ENCODE measurements at regions not wholly inside any gene's neighbourhood (a gene's known extent, or its start where the extent isn't known, plus 50 kb on each side); places are given as distances from the start of the nearest gene placed in this dataset.

GRCh38 chr1:78222225-78222959, 176.6 kb downstream of the GIPC2 start:
- Histone ChIP-seq H3K4me1 (no peaks in the 10 kb centered on the region), H3K27me3 (no peaks in the 10 kb centered on the region), H3K36me3 (no peaks in the 10 kb centered on the region), H3K27ac (no peak overlapping the region), H3K9me3 (peaks cover 0 to 28% (median 0%) of the 10 kb centered on the region in 12 donors), H3K4me3 (no peak overlapping the region)
- WGBS, 4 donors, result 64 to 71% (median 68%) methylated on average over 5 of the region's 5 CpGs
- TF ChIP-seq POLR2A (IDR thresholded peaks at IDR 0.05), result no peak
- TF ChIP-seq, protein P1, sequence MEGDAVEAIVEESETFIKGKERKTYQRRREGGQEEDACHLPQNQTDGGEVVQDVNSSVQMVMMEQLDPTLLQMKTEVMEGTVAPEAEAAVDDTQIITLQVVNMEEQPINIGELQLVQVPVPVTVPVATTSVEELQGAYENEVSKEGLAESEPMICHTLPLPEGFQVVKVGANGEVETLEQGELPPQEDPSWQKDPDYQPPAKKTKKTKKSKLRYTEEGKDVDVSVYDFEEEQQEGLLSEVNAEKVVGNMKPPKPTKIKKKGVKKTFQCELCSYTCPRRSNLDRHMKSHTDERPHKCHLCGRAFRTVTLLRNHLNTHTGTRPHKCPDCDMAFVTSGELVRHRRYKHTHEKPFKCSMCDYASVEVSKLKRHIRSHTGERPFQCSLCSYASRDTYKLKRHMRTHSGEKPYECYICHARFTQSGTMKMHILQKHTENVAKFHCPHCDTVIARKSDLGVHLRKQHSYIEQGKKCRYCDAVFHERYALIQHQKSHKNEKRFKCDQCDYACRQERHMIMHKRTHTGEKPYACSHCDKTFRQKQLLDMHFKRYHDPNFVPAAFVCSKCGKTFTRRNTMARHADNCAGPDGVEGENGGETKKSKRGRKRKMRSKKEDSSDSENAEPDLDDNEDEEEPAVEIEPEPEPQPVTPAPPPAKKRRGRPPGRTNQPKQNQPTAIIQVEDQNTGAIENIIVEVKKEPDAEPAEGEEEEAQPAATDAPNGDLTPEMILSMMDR (IDR thresholded peaks at IDR 0.05), result no peak
- DNase-seq (no peak), ATAC-seq (no peak)
- intact Hi-C loops (cut with DNase I), result no loop called here

DNA sequence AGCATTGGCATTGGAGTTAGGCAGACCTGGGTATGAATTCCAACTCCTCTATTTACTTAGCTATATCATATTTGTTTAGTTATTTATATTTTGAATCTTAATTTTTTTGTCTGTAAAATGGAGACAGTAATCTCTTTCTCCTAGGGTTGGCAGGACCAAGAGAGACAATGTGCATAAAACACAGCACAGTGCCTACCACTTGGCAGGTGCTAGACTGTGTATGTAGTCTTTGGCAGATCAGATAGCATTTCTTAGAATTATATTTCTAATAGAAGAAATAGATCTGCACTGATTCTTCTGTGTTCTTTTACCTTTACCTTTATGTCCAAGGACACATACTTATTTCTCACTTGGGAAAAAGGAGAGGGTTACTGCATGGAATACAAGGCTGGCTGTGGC, 177.2 kb downstream of the GIPC2 start:
- Histone ChIP-seq H3K4me3 (no peak overlapping the region), H3K36me3 (no peaks in the 10 kb centered on the region), H3K9me3 (peaks cover 0 to 27% (median 0%) of the 10 kb centered on the region in 12 donors), H3K4me1 (no peaks in the 10 kb centered on the region), H3K27ac (no peak overlapping the region), H3K27me3 (no peaks in the 10 kb centered on the region)
- TF ChIP-seq, protein P1 (IDR thresholded peaks at IDR 0.05), result no peak
- TF ChIP-seq POLR2A (IDR thresholded peaks at IDR 0.05), result no peak
- DNase-seq (no peak), ATAC-seq (no peak)
- intact Hi-C loops (cut with DNase I), result no loop called here

- H3K27ac ChIP-seq, result no peak overlapping the region
- ATAC-seq, result no peak
- H3K27me3 ChIP-seq, result no peaks in the 10 kb centered on the region
- no peaks in the 10 kb centered on the region for H3K36me3 ChIP-seq
- WGBS, 4 donors, result 74 to 79% (median 77%) methylated on average over 6 of the region's 6 CpGs
- intact Hi-C loops (cut with DNase I), result no loop called here
- peaks cover 0 to 25% (median 0%) of the 10 kb centered on the region in 12 donors for H3K9me3 ChIP-seq
- H3K4me1 ChIP-seq, result no peaks in the 10 kb centered on the region
- no peak overlapping the region for H3K4me3 ChIP-seq
- no peak for DNase-seq
- TF ChIP-seq, protein P1 (IDR thresholded peaks at IDR 0.05), result no peak
- no peak for TF ChIP-seq POLR2A (IDR thresholded peaks at IDR 0.05)
These were observed 177.8 kb downstream of the GIPC2 start for GRCh38 chr1:78223417-78224215.

DNA sequence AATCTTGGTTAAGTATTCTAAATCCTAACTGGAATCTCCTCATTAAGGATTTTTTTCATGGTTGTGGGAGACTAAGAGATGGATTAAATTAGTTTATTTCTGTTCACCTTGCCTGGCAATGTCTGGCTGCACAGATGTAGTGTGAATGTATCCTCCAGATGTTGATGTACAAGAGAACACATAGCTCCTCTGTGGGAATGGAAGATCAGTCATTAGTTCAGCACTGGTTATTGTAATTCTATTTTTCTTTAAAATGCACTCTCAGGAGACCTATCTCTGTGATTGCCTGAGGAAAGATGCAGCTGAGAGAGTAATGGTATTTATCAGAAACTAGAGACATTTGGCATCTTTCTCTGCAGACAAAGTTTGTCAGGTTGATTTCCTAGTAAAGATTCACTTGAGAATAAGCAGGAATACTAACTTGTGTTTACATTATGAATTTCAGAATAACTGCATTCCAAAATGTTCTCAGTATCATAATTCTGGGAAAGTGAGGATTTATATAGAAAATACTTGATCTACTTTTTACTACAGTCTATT, 178.6 kb downstream of the GIPC2 start:
- peaks cover 0 to 21% (median 0%) of the 10 kb centered on the region in 12 donors for H3K9me3 ChIP-seq
- no peak for TF ChIP-seq POLR2A (IDR thresholded peaks at IDR 0.05)
- TF ChIP-seq, protein P1 (IDR thresholded peaks at IDR 0.05), result no peak
- H3K4me1 ChIP-seq, result peaks cover 0 to 5% (median 0%) of the 10 kb centered on the region in 12 donors
- DNase-seq (no peak), ATAC-seq (no peak)
- intact Hi-C loops (cut with DNase I), result no loop called here
- H3K36me3 ChIP-seq, result no peaks in the 10 kb centered on the region
- no peak overlapping the region for H3K27ac ChIP-seq
- no peak overlapping the region for H3K4me3 ChIP-seq
- H3K27me3 ChIP-seq, result no peaks in the 10 kb centered on the region

Data from heart left ventricle (tissue), 16 donors.